IPS-20b (cell line): ENCODE measurements at regions not wholly inside any gene's neighbourhood (a gene's known extent, or its start where the extent isn't known, plus 50 kb on each side); places are given as distances from the start of the nearest gene placed in this dataset.

Experiments
- H3K27ac ChIP-seq: one replicate; pipeline ENCODE4 v1.5.1; 2013; ENCODE audit warnings: low read length
- H3K27me3 ChIP-seq: 2 replicates; pipeline ENCODE4 v1.6.1; 2013; ENCODE audit warnings: mild to moderate bottlenecking, low read length, inconsistent platforms; ENCODE audit not compliant: insufficient read depth
- H3K36me3 ChIP-seq: 2 replicates; pipeline ENCODE4 v1.6.1; 2013; ENCODE audit warnings: low read depth, mild to moderate bottlenecking, inconsistent platforms, low read length, moderate library complexity; ENCODE audit not compliant: insufficient read depth
- H3K4me1 ChIP-seq: 2 replicates; pipeline ENCODE4 v1.6.1; 2013; ENCODE audit warnings: mild to moderate bottlenecking, control low read depth, inconsistent platforms, low read length, moderate library complexity; ENCODE audit not compliant: insufficient read depth
- H3K4me3 ChIP-seq: 2 replicates; pipeline ENCODE4 v1.5.1; 2013; ENCODE audit warnings: mild to moderate bottlenecking, low read length, inconsistent platforms
- H3K9ac ChIP-seq: 2 replicates; pipeline ENCODE4 v1.6.1; 2013; ENCODE audit warnings: low read depth, mild to moderate bottlenecking, inconsistent platforms, low read length, moderate library complexity
- H3K9me3 ChIP-seq: 2 replicates; pipeline ENCODE4 v1.6.1; 2013; ENCODE audit warnings: mild to moderate bottlenecking, low read depth, low read length, inconsistent platforms; ENCODE audit not compliant: insufficient read depth

- Histone ChIP-seq H3K9me3 (no peaks in the 10 kb centered on the region), H3K4me1 (no peaks in the 10 kb centered on the region), H3K9ac (no peak overlapping the region), H3K36me3 (no peaks in the 10 kb centered on the region), H3K27ac (no peak overlapping the region), H3K4me3 (no peak overlapping the region), H3K27me3 (no peaks in the 10 kb centered on the region)
These were observed 579.0 kb downstream of the PLCL1 start for GRCh38 chr2:198383392-198383791.

- Histone ChIP-seq H3K4me3 (no peak overlapping the region), H3K27me3 (no peaks in the 10 kb centered on the region), H3K4me1 (no peaks in the 10 kb centered on the region), H3K9ac (no peak overlapping the region), H3K9me3 (no peaks in the 10 kb centered on the region), H3K27ac (no peak overlapping the region), H3K36me3 (no peaks in the 10 kb centered on the region)
These were observed 578.4 kb downstream of the PLCL1 start for GRCh38 chr2:198382811-198383210.

GRCh38 chr2:198376677-198377076 is 572.3 kb downstream of the PLCL1 start:
- no peaks in the 10 kb centered on the region for H3K9me3 ChIP-seq
- no peak overlapping the region for H3K4me3 ChIP-seq
- H3K36me3 ChIP-seq, result no peaks in the 10 kb centered on the region
- no peaks in the 10 kb centered on the region for H3K4me1 ChIP-seq
- no peaks in the 10 kb centered on the region for H3K27me3 ChIP-seq
- no peak overlapping the region for H3K9ac ChIP-seq
- H3K27ac ChIP-seq, result no peak overlapping the region

- Histone ChIP-seq H3K36me3 (no peaks in the 10 kb centered on the region), H3K4me3 (no peak overlapping the region), H3K9ac (no peak overlapping the region), H3K9me3 (no peaks in the 10 kb centered on the region), H3K4me1 (no peaks in the 10 kb centered on the region), H3K27me3 (no peaks in the 10 kb centered on the region), H3K27ac (no peak overlapping the region)
These were observed 570.7 kb downstream of the PLCL1 start for GRCh38 chr2:198375083-198375410.

- Histone ChIP-seq H3K4me3 (no peak overlapping the region), H3K36me3 (no peaks in the 10 kb centered on the region), H3K27me3 (no peaks in the 10 kb centered on the region), H3K4me1 (no peaks in the 10 kb centered on the region), H3K27ac (no peak overlapping the region), H3K9me3 (no peaks in the 10 kb centered on the region), H3K9ac (no peak overlapping the region)
These were observed 570.1 kb downstream of the PLCL1 start for GRCh38 chr2:198374375-198375082.

GRCh38 chr2:198371921-198372543 is 567.6 kb downstream of the PLCL1 start:
- Histone ChIP-seq H3K4me3 (no peak overlapping the region), H3K9ac (no peak overlapping the region), H3K27ac (no peak overlapping the region)

GRCh38 chr2:198371329-198371728 is 566.9 kb downstream of the PLCL1 start:
- H3K4me3 ChIP-seq, result no peak overlapping the region
- no peaks in the 10 kb centered on the region for H3K27me3 ChIP-seq
- no peaks in the 10 kb centered on the region for H3K9me3 ChIP-seq
- H3K9ac ChIP-seq, result no peak overlapping the region
- no peak overlapping the region for H3K27ac ChIP-seq
- no peaks in the 10 kb centered on the region for H3K36me3 ChIP-seq
- H3K4me1 ChIP-seq, result no peaks in the 10 kb centered on the region

More at GRCh38 chr2:198371921-198372543, 567.6 kb downstream of the PLCL1 start:
- Histone ChIP-seq H3K27me3 (no peaks in the 10 kb centered on the region), H3K36me3 (no peaks in the 10 kb centered on the region), H3K4me1 (no peaks in the 10 kb centered on the region), H3K9me3 (no peaks in the 10 kb centered on the region)

GRCh38 chr2:198368089-198368488 is 563.7 kb downstream of the PLCL1 start:
- Histone ChIP-seq H3K4me1 (no peaks in the 10 kb centered on the region), H3K4me3 (no peak overlapping the region), H3K27ac (no peak overlapping the region), H3K9ac (no peak overlapping the region), H3K27me3 (no peaks in the 10 kb centered on the region), H3K36me3 (no peaks in the 10 kb centered on the region), H3K9me3 (no peaks in the 10 kb centered on the region)

GRCh38 chr2:198362740-198363139 is 558.3 kb downstream of the PLCL1 start:
- Histone ChIP-seq H3K9ac (no peak overlapping the region), H3K27ac (no peak overlapping the region), H3K9me3 (no peaks in the 10 kb centered on the region), H3K4me1 (no peaks in the 10 kb centered on the region), H3K27me3 (no peaks in the 10 kb centered on the region), H3K4me3 (no peak overlapping the region), H3K36me3 (no peaks in the 10 kb centered on the region)

- H3K27me3 ChIP-seq, result no peaks in the 10 kb centered on the region
- H3K36me3 ChIP-seq, result no peaks in the 10 kb centered on the region
- no peaks in the 10 kb centered on the region for H3K9me3 ChIP-seq
- H3K9ac ChIP-seq, result no peak overlapping the region
- no peak overlapping the region for H3K4me3 ChIP-seq
- no peaks in the 10 kb centered on the region for H3K4me1 ChIP-seq
- H3K27ac ChIP-seq, result no peak overlapping the region
These were observed 554.9 kb downstream of the PLCL1 start for GRCh38 chr2:198359308-198359707.

GRCh38 chr2:198356157-198356556 is 551.8 kb downstream of the PLCL1 start:
- Histone ChIP-seq H3K27me3 (no peaks in the 10 kb centered on the region), H3K4me1 (no peaks in the 10 kb centered on the region), H3K4me3 (no peak overlapping the region), H3K9me3 (no peaks in the 10 kb centered on the region), H3K9ac (no peak overlapping the region), H3K27ac (no peak overlapping the region), H3K36me3 (no peaks in the 10 kb centered on the region)

GRCh38 chr2:198351647-198352046 is 547.3 kb downstream of the PLCL1 start:
- Histone ChIP-seq H3K9ac (no peak overlapping the region), H3K36me3 (no peaks in the 10 kb centered on the region), H3K4me3 (no peak overlapping the region)

More at GRCh38 chr2:198351647-198352046, 547.3 kb downstream of the PLCL1 start:
- no peaks in the 10 kb centered on the region for H3K4me1 ChIP-seq
- no peak overlapping the region for H3K27ac ChIP-seq
- no peaks in the 10 kb centered on the region for H3K27me3 ChIP-seq
- H3K9me3 ChIP-seq, result no peaks in the 10 kb centered on the region
